Stimulated activated CD8-positive, alpha-beta memory T cell treated with anti-CD3 and anti-CD28 coated beads, Interleukin-7, amount 100 ng/mL, for 24 hours (primary cell): ENCODE measurements at regions not wholly inside any gene's neighbourhood (a gene's known extent, or its start where the extent isn't known, plus 50 kb on each side); places are given as distances from the start of the nearest gene placed in this dataset.
"Not testable (repeated sequence)": the region's sequence is repeated elsewhere in the genome, so short reads cannot be mapped to it uniquely, and the experiment has no call there.

Experiments
- DNase-seq: peaks from one replicate; pipeline ENCODE4 v3.0.0-alpha.2; 2020; ENCODE audit warnings: low read depth

- DNase-seq: no peak
These were observed 351.5 kb upstream of the AUTS2 start for GRCh38 chr7:69246758-69247157.

GRCh38 chr7:69248382-69248828 lies 349.9 kb upstream of the AUTS2 start:
- not testable (repeated sequence) for DNase-seq

GRCh38 chr7:69250958-69251357 lies 347.3 kb upstream of the AUTS2 start:
- no peak for DNase-seq

GRCh38 chr7:69254643-69255042 lies 343.6 kb upstream of the AUTS2 start:
- DNase-seq: no peak

GRCh38 chr7:69256634-69257081 lies 341.6 kb upstream of the AUTS2 start:
- no peak for DNase-seq

GRCh38 chr7:69257592-69257991 lies 340.7 kb upstream of the AUTS2 start:
- no peak for DNase-seq

- DNase-seq: no peak
These were observed 338.8 kb upstream of the AUTS2 start for GRCh38 chr7:69259445-69259844.

- no peak for DNase-seq
These were observed 338.3 kb upstream of the AUTS2 start for GRCh38 chr7:69260023-69260422.

- DNase-seq: no peak
These were observed 334.7 kb upstream of the AUTS2 start for GRCh38 chr7:69263550-69263949.

GRCh38 chr7:69269806-69270205 lies 328.5 kb upstream of the AUTS2 start:
- no peak for DNase-seq

GRCh38 chr7:69272101-69272500 lies 326.2 kb upstream of the AUTS2 start:
- DNase-seq: no peak

- no peak for DNase-seq
These were observed 322.1 kb upstream of the AUTS2 start for GRCh38 chr7:69276011-69276729.

- no peak for DNase-seq
These were observed 320.9 kb upstream of the AUTS2 start for GRCh38 chr7:69277366-69277765.

- no peak for DNase-seq
These were observed 315.3 kb upstream of the AUTS2 start for GRCh38 chr7:69282946-69283345.

GRCh38 chr7:69283421-69283820 lies 314.9 kb upstream of the AUTS2 start:
- no peak for DNase-seq

GRCh38 chr7:69285854-69286253 lies 312.4 kb upstream of the AUTS2 start:
- no peak for DNase-seq

GRCh38 chr7:69295977-69296376 lies 302.3 kb upstream of the AUTS2 start:
- no peak for DNase-seq

GRCh38 chr7:69301253-69301652 lies 297.0 kb upstream of the AUTS2 start:
- DNase-seq: no peak

- DNase-seq: no peak
These were observed 288.7 kb upstream of the AUTS2 start for GRCh38 chr7:69309601-69310000.

GRCh38 chr7:69311489-69311888 lies 286.8 kb upstream of the AUTS2 start:
- no peak for DNase-seq

- DNase-seq: not testable (repeated sequence)
These were observed 284.4 kb upstream of the AUTS2 start for GRCh38 chr7:69313852-69314251.

- DNase-seq: no peak
These were observed 279.5 kb upstream of the AUTS2 start for GRCh38 chr7:69318794-69319193.

GRCh38 chr7:69328516-69328915 lies 269.8 kb upstream of the AUTS2 start:
- DNase-seq: no peak

- DNase-seq: no peak
These were observed 263.6 kb upstream of the AUTS2 start for GRCh38 chr7:69334701-69335100.
